GM19438 (cell line): ENCODE measurements at regions not wholly inside any gene's neighbourhood (a gene's known extent, or its start where the extent isn't known, plus 50 kb on each side); places are given as distances from the start of the nearest gene placed in this dataset.

Source experiments
- ATAC-seq: cut with Tn5 transposase; IDR thresholded peaks from one replicate; pipeline ENCODE4 v1.9.1; 2021; ENCODE audit warnings: low read depth; ENCODE audit not compliant: unreplicated experiment

- ATAC-seq: no peak
These were observed 673.5 kb downstream of the ACTL7B start for GRCh38 chr9:108182270-108182669.

DNA sequence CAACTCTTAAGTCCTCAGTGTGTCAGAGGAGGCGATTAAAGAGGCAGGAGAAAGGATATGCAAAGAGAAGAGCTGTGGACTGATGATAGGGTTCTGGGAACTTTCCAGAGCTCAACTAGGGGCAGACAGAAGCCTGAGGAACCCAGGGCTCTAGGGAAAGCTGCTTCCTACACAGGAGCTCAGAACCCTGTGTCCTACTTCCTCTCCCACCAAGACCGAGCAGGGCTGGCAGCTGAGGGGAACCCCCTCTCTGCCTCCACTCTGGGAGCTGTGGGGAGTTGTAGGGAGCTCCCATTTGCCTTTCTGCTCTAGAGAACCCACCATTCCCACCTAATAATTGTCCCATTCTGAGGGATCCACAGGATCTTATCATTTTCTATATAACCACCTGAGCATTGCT is 674.3 kb downstream of the ACTL7B start:
- no peak for ATAC-seq

DNA sequence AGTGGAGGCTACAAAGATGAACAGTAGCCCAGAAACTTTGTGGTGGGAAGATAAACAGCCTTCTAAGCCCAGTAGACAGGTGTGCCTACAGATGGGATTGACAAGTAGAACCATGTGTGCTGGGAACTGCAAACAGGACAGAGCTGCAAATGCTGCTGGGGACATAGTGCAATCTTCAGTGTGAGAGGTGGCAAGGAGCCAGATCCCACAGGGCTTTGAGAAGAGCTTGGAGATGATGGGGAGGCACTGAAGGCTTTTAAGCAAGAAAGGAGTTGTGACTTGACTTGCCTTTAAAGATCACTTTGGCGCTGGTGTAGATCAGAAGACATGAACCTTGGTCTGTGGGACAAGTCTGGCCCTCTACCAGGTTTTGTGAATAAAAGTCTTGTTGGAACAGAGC is 675.2 kb downstream of the ACTL7B start:
- no peak for ATAC-seq

GRCh38 chr9:108178318-108178717 is 677.5 kb downstream of the ACTL7B start:
- no peak for ATAC-seq

- ATAC-seq: no peak
These were observed 678.8 kb upstream of the KLF4 start for GRCh38 chr9:108168236-108168850.

GRCh38 chr9:108167136-108167900 is 677.7 kb upstream of the KLF4 start:
- no peak for ATAC-seq

DNA sequence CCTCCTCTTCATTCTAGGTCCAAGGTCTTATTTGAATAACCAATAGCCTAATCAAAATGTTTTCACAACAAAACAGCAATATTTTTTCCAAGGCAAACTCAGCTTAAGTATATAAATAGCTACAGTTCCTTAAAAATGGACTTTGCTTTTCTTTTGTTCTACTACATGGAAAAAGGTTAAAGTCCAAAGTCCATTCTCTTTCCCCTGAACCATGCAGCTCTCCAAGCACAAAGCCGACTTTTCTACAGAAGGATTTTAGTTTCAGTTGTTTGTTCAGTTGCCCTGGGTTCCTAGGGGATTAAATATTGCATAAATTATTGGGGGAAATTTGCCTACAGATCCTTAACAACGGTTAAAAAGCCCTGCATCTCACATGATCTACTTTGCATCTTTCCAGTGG is 677.0 kb upstream of the KLF4 start:
- no peak for ATAC-seq

DNA sequence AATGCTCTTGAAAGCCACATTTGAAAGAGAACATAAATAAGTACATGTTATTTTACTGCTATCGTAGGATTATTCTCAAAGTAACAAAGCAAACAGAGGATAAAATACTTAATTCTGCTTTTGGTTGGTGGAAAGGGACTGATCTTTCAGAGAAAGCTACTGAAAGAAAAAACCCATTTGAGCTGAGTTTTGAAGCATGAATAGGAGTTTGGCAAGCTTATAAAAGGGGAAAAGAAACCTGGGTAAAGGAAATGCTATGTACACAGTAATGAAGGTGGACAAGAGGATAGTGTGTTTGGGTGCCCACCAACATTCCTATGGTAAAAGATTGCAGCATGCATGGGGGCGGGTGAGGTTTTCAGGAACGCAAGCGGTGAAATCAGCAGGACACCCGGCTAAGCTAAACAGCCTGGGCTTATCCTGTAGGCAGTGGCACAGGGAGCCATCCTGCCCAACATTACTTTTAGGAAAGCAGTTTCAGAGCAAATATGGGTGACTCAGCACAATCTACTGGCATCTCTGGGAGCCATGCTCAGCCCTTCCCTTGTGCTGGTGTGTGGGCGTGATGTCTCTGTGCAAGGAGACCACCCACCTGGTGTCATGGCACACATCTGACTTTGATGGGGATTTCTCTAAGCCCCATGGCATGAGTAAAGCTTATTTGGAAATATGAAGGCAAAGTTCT is 673.9 kb upstream of the KLF4 start:
- no peak for ATAC-seq

DNA sequence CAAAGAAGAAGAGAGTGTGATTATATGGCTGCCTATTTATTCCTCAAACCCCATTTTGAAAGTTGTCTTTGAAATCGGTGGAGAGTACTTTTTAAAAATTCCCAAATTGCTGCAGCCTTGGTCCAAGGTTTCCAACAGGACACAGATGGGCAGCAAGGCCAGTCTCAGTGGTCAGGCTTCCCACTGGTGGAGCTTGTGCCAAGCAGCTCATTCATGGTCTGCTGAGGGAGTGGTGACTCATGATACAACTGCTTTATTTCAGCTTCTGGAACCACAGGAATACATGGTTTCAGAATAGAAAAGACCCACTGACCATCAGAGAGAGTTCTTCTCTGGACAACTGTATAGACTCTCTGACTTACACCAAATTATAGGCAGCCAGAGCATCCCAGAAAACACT is 673.1 kb upstream of the KLF4 start:
- ATAC-seq: no peak

GRCh38 chr9:108161503-108161902 is 671.9 kb upstream of the KLF4 start:
- ATAC-seq: no peak

GRCh38 chr9:108160706-108161355 is 671.3 kb upstream of the KLF4 start:
- ATAC-seq: no peak

GRCh38 chr9:108160039-108160438 is 670.5 kb upstream of the KLF4 start:
- no peak for ATAC-seq

GRCh38 chr9:108158236-108158995 is 668.8 kb upstream of the KLF4 start:
- no peak for ATAC-seq

GRCh38 chr9:108156270-108156998 is 666.9 kb upstream of the KLF4 start:
- no peak for ATAC-seq

DNA sequence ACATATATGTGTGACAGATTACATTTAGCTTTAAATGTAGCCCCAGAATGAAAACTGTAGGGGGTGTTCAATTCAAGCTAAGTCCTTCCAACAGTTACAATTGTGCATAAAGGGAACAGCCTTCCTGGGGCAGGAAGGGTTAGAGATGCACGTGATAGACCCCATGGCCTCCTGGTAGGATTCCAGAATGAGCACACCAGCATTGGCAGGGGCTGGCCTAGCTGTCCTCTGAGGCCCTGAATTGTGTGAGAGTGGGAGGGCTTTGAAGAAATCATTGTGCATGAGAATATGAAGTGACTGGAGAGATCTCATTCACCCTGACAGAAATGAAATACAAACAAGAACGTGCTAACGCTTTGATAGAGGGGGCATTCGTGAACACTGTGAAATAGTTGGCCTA is 663.8 kb upstream of the KLF4 start:
- ATAC-seq: no peak

GRCh38 chr9:108150736-108151586 is 661.4 kb upstream of the KLF4 start:
- no peak for ATAC-seq

GRCh38 chr9:108149326-108149725 is 659.8 kb upstream of the KLF4 start:
- ATAC-seq: no peak

- ATAC-seq: no peak
These were observed 653.1 kb upstream of the KLF4 start for GRCh38 chr9:108142504-108143201.

GRCh38 chr9:108142142-108142503 is 652.6 kb upstream of the KLF4 start:
- ATAC-seq: no peak
